ENCODE measurements at regions not wholly inside any gene's neighbourhood (a gene's known extent, or its start where the extent isn't known, plus 50 kb on each side); places are given as distances from the start of the nearest gene placed in this dataset.

DNA sequence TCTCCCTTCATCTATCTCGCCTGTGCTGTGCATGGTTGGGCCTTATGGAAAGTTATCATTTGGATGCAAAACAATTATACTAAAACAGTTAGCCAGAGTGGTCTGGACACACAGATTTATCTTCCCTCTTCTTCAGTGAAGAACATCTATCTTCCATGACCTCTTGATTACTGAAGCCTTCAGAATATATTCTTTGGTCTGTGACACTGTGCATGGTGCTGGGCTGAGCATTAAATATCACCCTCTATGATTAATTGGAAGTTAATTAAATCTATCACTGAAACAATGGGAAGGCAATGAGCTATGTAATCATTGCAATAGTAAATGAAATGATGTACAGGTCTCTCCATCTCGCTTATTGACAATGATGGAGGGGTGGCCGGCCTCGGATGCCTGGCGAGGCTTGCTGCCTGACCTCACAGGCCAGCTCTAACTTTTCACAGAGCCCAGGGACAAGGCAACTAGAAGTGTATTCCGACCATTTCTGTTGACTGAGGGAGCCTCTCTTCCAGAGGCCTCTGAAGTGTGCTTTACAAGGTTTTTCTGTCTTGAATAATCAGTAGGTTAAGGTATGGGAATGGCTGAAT lies 186.6 kb downstream of the NKX6-1 start:
- TF ChIP-seq TAF1 (IDR thresholded peaks at IDR 0.05; ENCODE audit: low read depth, low read length) = no peak
- TF ChIP-seq POLR2A (IDR thresholded peaks at IDR 0.05; ENCODE audit: low read depth, low read length) = no peak
- no peak for TF ChIP-seq POLR2AphosphoS5 (IDR thresholded peaks at IDR 0.05; ENCODE audit: low read depth, low read length)
